A549 (cell line): ENCODE measurements at regions not wholly inside any gene's neighbourhood (a gene's known extent, or its start where the extent isn't known, plus 50 kb on each side); places are given as distances from the start of the nearest gene placed in this dataset.

ENCODE experiments used
- CHD2 ChIP-seq: fragments of 150-350 bp; IDR thresholded peaks from 2 replicates; pipeline ENCODE4 v1.6.1; 2014; ENCODE audit warnings: low read length; ENCODE audit not compliant: partially characterized antibody
- MAFK ChIP-seq: fragments of 450-650 bp; IDR thresholded peaks from 2 replicates; pipeline ENCODE4 v1.6.1; 2014; ENCODE audit not compliant: partially characterized antibody
- SMC3 ChIP-seq: fragments of >200 bp; sonication (Bioruptor Twin); formaldehyde crosslinking; IDR thresholded peaks from 3 replicates; pipeline ENCODE4 v1.6.1; 2018; ENCODE audit warnings: inconsistent platforms
- ZC3H11A ChIP-seq: fragments of 450-650 bp; IDR thresholded peaks from 2 replicates; pipeline ENCODE4 v1.6.1; 2014; ENCODE audit warnings: antibody characterized with exemption, mild to moderate bottlenecking
- TF ChIP-seq, protein P1 (sequence below): fragments of >200 bp; sonication (Bioruptor Twin); formaldehyde crosslinking; IDR thresholded peaks from 3 replicates; pipeline ENCODE4 v1.5.1; 2016

DNA sequence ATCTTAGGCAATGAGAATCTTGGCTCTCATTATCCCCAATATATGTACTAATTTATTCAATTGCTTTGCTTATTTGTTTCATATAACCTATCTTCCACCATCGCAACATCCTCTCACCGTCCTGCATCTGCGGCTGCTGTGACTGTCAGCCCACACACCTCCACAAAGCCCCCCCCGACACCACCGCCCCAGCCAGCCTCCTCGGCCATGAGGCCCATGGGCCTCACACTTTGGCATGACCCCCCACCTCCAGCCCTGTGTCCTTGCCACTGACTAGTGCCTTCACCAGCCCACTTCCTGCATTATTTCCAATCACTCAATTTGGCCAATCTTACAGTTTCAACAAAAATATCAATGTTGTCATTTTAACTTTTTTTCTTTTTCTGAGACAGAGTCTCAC is 60.7 kb upstream of the TOX2 start:
- TF ChIP-seq, protein P1, sequence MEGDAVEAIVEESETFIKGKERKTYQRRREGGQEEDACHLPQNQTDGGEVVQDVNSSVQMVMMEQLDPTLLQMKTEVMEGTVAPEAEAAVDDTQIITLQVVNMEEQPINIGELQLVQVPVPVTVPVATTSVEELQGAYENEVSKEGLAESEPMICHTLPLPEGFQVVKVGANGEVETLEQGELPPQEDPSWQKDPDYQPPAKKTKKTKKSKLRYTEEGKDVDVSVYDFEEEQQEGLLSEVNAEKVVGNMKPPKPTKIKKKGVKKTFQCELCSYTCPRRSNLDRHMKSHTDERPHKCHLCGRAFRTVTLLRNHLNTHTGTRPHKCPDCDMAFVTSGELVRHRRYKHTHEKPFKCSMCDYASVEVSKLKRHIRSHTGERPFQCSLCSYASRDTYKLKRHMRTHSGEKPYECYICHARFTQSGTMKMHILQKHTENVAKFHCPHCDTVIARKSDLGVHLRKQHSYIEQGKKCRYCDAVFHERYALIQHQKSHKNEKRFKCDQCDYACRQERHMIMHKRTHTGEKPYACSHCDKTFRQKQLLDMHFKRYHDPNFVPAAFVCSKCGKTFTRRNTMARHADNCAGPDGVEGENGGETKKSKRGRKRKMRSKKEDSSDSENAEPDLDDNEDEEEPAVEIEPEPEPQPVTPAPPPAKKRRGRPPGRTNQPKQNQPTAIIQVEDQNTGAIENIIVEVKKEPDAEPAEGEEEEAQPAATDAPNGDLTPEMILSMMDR = no peak
- TF ChIP-seq MAFK (no peak), ZC3H11A (no peak), SMC3 (no peak), CHD2 (no peak)
